IPS-NIHi7 (cell line): ENCODE measurements at regions not wholly inside any gene's neighbourhood (a gene's known extent, or its start where the extent isn't known, plus 50 kb on each side); places are given as distances from the start of the nearest gene placed in this dataset.
"Not testable (repeated sequence)": the region's sequence is repeated elsewhere in the genome, so short reads cannot be mapped to it uniquely, and the experiment has no call there.

Experiments
- DNase-seq: peaks from one replicate; pipeline ENCODE4 v3.0.0; 2012; ENCODE audit warnings: mixed read lengths; ENCODE audit errors: extremely low spot score

DNA sequence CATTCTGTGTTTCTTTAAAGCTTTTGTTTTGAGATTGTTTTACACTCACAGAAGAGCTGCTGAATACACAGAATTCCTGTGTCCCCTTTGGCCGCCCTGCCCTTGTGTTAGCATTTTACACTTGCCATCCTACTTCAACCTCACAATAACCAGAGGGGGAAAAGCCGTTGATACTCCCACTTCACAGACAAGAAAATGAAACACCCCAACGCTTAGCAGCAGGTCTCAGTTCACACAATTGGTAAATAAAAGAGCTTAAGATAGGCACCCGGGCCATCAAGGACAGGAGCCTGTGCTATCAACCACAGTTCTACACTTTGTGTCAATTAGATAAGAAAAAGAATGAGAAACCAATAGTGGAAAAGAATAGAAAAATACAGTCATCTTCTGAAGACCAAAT is 178.0 kb downstream of the SYK start:
- no peak for DNase-seq

DNA sequence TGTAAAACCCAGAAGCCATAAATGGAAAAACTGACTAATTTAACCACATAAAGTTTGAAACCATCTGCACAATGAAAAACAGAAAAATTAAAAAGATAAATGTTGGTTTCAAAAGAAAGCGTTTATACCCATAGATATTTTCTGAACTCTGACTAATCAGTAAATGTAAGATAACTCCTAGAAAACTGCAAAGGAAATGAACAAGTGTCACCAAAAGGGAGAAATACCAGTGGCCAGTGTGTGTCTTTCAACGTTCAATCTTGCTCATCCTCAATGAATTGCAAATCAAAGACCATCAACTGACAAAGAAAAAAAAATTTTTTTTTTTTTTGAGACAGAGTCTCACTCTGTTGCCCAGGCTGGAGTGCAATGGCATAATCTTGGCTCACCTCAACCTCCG is 180.1 kb downstream of the SYK start:
- no peak for DNase-seq

DNA sequence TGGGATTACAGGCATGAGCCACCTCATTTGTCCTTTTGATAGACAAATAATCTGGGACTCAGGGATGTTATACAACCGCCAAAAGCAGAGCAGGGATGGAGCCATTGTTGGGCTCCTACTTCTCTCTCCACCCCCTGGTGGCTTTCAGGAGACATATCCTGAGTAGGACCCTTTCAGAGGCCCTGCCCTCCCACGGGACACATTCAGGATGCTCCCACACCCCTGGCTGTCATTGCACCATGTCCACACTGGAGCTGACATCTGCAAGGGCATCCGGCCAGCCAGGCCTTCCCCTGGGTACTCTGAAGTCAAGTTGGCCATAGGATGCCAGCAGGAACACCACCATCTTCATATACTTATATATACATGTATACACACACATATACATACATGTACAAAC is 181.8 kb downstream of the SYK start:
- DNase-seq: no peak

DNA sequence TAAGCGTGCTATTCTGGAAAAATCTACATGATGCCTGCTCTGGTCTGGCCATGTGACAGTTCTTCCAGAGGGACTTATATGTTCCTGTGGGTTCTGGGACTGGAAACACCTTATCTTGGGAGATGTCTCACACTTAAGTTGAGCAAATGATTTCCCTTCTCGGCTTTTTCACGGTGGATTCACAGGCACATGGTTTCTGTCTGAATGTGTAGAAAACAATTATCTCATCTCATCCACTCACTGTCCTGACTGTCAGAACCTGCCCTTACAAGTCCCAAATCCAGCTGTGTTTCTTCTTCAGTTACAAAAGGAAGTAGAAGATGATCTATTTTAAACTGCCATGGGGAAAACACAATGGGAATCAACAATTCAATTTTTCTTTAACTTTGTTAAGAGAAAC is 184.0 kb downstream of the SYK start:
- DNase-seq: no peak

DNA sequence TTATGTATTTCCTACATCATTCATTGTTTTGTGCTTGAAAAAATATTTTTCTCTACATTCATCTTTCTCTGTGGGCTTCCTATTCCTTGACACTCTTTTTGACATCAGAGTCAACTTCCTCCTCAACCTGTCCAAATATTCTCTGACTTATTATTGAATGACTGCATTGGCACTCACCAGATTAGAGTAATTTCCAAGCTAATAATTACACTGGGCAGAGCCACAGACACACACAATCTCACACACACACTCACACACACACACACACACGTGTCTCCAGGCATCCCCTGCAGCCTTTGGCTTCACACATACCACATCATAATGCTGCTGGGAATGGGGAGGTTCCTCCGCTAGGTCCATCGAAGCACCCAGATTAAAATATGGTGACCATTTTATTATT is 184.5 kb downstream of the SYK start:
- DNase-seq: no peak

DNA sequence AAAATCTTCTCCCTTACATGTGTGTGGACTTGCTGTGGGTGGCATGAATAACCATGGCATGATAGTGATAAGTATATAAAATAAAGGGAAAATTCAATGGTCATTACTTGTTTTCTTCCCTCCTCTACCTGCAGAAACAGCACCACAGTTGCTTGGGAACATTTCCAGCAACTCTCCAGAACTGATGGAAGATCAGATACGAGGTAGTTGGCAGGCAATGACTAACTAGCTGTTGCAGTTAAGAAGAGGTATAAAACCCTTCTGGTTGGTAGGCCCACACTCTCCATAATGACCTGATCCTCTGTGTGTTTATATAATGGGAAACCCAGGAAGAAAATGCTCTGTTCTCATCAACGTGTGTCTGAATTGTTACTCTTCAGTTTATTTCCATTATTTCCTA is 185.9 kb downstream of the SYK start:
- DNase-seq: no peak

DNA sequence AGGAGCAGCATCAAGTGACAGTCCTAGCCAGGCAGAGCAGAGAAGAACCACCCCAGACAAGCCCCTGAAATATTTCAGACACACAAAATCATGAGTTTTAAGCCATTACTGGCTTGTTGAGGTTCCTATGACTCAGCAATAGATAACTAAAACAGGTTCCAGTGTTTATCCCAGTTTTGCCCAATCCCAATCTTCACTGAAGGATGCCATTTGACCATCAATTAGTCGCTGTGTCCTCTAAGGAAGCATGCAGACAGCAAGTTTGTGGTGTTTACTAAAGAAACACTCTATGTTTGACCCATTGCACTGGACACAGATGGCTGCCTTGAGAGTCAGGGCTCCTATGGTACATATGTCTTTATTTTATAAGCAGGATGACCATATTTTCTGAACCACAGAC is 186.7 kb downstream of the SYK start:
- DNase-seq: no peak

DNA sequence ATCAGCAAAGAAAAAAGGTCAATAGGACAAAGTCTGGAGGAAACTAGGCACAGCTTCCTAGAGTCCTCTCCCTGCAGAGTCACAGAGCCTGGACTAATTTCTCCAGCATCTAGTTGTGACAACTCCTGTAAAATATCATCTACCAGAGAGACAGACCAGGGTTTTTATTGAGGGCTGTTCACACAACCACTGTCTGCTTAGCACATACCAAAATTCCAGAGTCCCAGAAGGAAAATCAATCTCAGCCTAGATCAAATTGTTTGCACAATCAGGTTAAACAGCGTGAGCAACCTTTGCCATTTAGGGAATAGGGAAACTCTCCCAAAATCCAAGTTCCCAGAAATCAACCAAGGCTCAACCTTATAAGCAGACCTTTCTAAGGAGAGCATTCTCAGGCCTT is 190.3 kb downstream of the SYK start:
- DNase-seq: no peak

DNA sequence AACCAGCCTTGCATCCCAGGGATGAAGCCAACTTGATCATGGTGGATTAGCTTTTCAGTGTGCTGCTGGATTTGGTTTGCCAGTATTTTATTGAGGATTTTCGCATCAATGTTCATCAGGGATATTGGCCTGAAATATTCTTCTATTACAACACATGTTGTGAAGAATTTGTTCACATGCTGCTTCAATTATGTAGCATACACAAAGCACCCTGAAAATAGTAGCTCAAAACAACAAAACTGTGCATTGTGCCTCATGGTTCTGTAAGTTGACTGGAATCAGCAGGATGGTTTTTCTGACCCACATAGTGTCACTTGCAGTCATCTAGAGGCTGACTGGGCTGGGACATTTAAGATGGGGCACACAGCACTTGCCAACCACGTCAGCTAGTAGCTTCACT is 193.9 kb downstream of the SYK start:
- DNase-seq: no peak

DNA sequence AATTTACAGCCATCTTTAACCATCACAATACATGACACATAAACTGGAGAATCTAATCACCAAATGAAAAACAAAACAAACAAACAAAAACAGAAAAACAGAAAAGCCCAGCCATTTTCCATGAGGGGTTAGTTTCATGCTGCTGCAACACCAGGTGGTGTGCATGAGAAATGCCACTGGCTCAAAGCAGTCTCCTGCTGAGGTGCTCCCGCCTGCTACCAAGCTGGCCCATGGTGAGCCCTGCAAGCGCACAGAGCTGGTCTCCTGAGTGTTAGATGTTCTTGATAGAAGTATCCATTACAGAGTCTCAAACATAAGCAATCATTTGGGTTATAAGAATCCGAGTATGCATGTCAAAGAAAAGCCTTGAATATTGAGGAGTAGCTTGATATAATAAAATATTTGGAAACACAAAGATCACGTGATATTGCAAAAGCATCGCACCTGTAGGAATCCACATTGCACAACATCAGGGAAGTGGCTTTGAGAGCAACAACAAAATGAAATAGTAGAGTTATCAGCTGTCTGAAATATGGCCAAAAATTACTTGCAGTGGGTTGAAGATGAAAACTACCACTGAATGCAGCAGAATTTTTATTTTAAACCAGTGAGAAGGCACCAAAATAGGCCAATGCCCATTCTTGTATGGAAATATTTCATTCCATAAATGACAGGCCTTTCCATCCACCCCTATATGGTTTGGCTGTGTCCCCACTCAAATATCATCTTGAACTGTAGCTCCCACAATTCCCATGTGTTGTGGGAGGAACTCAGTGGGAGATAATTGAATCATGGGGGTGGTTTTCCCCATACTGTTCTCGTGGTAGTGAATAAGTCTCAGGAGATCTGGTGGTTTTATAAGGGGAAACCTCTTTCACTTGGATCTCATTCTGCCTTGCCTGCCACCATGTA is 194.8 kb downstream of the SYK start:
- DNase-seq: no peak

DNA sequence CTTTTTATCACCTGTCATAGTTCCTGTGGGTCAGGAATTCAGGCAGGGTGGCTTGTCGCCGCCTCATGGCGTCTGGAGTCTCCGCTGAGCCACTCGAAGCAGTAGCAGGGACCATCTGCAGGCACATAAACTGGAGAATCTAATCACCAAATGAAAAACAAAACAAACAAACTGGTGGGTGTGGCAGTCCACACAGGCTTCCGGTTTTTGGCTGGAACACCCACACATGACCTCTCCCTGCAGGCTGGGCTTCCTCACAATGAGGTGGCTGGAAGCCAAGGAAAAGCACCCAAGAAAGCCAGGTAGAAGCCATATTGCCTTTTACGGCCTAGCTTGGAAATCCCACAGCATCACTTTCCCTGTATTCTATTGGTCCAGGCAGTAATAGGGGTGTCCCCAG is 197.0 kb downstream of the SYK start:
- DNase-seq: no peak

DNA sequence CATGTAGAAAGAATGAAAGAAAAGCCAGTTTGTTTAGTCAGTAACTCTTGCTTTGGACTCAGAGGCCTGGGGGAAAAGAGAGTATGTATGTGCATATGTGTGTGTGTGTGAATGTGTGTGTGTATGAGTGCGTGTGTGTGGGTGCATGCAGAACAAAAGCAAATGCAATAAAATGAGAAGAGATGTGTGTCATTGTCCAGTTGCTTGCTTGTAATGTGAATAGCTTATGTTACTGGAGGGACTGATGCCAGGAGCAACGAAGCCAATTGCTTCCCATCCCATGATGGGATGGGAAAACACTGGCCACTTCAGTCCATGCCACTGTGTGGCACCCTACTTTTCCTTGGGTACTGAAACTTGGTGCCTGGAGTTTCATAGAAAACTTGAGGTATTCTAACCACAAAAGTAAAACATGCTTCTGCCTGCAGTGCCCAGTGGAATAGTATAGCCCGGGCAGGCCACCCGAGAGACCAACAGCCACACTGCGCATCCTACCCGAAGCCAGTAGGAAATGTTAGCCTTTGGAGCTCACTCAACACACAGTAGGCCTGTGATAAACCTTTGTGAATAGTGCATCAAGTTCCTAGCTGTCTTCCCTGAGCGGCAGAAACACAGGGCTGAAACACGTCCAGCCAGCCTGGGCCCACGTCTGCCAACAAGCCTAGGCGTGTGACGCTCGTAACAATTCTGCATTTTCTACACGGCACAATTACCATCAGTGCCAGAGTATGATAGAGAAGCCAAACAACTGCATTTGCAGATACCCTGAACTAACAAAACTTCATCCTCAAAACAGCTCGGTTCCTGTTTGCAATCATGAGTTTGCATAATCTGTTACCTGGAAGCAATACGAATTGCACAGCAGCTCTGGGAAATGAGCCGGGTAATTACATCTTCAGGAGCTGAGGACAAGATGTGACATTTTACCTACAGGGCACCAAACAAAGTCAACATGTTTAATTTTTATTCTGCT is 198.1 kb downstream of the SYK start:
- DNase-seq: no peak

DNA sequence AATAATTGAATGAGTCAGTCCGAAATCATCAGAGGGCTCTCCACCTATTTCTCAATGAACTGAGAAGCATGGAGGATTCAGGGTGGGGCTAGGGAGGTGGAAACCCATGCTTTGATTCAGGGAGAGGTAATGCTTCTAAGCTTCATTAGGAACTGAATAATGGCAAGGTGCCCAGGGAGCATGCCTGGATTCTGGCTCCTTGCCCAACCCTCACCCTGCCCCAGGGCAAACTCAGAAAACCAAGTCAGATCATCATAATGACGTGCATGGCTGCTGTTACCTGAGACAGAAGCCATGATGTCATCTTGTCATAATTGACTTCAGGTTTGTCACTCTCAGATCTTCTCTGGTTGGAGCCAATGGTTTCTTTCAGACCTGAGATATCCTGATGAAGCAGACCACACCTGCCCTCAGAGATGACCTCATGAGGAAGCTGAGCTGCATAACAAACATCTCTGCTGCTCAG is 199.6 kb downstream of the SYK start:
- no peak for DNase-seq

DNA sequence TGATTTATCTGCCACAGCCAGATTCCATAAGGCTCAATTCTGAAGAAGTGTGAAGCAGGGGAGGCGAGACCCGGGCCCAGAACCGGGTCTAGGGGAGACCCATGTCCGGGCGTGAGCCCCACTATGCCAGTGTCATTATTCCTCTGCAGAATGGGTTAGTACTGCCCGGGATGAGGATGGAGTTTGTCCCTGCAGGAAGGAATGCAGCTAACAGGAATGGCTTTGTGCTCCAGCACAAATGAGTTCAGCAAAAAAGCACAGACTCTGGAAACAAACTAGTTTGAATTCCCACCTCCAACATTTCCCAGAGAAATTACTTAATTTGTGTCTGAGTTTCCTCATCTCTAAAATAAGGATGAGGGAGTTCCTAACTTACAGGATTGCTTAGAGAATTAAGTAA is 202.9 kb downstream of the SYK start:
- no peak for DNase-seq

DNA sequence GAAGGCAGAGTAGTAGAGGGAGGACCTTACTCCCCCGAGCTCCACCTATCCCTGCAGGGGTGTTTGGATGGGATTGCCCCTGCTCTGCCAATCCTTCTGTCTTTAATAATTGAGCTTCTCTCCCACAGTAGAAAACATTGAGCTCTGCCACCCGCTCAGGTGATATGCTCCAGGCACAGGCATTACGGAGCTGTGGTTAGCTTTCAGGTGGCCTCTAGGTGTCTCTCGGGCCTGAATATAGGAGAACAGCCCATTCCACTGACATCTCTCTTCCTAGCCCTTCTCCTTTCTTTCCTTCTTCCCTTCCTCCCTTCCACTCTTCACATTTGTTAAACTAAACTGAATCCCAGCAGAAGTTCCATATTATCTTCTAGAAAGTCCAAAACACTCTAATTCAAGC is 203.4 kb downstream of the SYK start:
- peak; percentile 38 for DNase-seq

DNA sequence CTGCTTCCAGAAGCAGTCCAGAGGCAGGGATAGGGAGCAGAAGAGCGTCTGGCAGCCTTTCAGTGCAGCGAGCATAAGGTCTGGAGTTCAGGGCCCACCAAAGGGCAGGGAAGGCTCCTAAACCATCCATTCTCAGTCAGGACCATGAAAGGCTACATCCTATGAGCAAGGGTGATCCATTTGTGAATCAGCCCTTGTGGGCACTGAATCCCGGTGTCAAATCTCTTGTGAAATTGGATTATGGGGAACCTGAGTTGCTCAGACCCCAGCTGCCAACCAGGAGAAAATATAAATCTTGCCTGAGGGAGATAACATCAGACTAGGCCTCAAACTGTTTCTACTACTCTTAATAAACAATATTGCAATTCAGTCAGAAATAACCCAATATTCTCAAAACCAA is 204.4 kb downstream of the SYK start:
- DNase-seq: no peak

DNA sequence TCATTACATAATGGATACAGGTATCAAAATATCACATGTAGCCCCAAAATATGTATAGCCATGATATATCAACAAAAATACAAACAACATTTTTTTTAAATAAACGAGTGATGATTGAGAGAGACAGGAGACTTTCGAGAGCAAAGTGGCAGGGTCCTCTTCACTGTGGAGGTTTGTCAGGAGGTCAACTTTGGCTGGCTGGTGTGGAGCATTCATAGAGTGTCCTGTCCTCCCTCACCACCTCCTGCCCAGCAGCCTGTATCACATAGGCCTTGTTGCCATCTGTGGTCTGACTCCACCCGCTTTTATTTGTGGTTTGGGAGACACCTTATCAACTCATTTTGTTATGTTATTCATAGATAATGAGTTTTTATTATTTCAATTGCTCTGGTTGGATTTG is 206.9 kb downstream of the SYK start:
- no peak for DNase-seq

DNA sequence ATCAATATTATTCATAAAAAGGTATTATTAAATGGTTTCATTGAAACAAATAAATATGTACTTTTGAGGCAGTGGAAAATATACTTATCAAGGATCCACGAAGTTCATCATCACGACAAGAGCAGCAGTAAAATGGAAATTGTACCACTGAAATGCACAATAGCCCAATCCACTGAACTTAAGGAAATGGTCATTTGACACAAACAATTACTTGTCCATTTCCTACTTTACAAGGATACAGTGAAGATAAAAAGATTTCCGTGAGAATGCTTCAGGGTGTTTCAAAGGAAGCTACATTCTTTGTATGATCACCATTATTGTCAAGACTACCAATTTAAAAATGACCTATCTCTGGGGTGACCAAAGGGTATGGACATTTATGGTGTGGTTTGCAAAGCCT is 210.3 kb downstream of the SYK start:
- no peak for DNase-seq

DNA sequence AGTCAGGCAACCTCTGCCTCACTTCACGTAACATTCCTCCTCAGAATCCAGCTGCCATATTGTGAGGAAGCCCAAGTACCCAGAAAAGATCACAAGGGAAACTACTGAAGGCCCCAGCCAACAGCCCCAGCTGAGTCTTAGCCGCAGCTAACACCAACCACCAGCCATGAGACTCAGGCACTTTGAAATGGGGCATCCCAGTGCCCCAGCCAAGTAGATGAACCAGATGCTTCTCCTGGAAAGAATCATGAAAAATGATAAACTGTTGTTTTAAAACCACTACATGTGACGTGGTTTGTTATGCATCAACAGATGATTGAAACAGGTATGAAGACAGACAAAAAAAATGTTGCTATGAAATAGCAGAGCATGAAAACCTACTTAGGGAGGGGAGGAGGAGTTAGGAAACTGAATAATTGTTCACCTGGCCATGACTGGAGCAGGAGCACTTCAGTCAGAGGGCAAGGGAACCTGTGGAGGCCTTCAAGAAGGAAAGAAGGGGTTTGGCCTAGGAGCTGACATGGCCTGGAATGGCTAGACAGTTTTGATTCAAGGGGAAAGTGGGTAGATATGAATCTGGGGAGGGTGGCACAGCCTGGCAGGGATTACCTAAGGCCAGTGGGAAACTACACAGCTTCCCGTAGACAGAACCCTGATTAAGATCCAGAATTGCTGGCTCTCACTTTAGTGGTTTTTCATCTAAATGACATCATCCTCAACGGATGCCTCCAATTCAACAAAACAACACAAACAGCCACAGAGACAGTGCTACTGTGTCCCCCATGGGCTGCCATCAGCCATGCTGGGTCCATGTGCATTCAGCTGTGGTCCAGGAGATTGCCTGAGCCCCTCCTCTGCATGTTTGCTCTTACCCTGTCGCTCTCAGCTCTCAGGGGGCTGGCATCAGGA is 211.6 kb downstream of the SYK start:
- DNase-seq: no peak

DNA sequence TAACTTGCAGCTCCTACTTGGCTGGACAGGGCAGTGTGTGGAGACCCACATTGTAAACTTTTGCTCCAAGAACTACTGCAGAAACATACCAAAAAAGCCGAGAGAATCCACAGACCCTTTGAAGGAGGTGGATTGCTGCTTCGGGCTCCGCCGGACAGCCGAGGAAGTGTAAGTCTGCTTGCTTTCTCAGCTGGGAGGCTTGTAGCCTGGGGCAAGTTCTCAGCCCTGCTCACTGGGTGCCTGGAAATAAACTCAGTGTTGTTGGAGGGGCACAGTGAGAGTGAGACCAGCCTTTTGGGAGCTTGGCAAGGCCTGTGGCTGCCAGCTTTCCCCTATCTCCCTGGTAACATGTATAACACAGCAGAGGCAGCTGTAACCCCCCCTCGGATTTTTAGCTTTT is 215.6 kb downstream of the SYK start:
- no peak for DNase-seq

DNA sequence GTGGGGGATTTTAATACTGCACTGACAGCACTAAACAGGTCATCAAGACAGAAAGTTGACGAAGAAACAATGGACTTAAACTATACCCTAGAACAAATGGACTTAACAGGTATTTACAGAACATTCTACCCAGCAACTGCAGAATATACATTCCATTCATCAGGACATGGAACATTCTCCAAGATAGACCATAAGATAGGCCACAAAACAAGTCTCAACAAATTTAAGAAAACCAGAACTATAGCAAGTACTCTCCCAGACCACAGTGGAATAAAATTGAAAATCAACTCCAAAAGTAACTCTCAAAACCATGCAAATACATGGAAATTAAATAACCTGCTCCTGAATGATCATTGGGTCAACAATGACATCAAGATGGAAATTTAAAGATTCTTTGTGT is 218.3 kb downstream of the SYK start:
- DNase-seq: not testable (repeated sequence)

DNA sequence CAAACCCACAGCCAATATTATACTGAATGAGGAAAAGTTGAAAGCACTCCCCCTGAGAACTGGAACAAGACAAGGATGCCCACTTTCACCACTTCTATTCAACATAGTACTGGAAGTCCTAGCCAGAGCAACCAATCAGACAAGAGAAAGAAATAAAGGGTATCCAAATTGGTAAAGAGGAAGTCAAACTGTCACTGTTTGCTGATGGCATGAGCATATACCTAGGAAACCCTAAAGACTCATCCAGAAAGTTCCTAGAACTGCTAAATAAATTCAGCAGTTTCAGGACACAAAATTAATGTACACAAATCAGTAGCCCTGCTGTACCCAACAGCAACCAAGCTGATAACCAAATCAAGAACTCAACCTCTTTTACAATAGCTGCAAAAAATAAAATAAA is 220.0 kb downstream of the SYK start:
- not testable (repeated sequence) for DNase-seq
